C4-2B (cell line): ENCODE measurements at regions not wholly inside any gene's neighbourhood (a gene's known extent, or its start where the extent isn't known, plus 50 kb on each side); places are given as distances from the start of the nearest gene placed in this dataset.

Experiments
- CTCF ChIP-seq: fragments of 450-650 bp; conservative IDR thresholded peaks from 2 replicates; pipeline ENCODE4 v1.5.1; 2017; ENCODE audit warnings: mild to moderate bottlenecking
- ZFX ChIP-seq: fragments of 450-650 bp; IDR thresholded peaks from 2 replicates; pipeline ENCODE4 v1.6.1; 2017

GRCh38 chr19:27868007-27868406 lies 1344.9 kb downstream of the UQCRFS1 start:
- TF ChIP-seq CTCF (no peak), ZFX (no peak)
